ENCODE measurements at regions not wholly inside any gene's neighbourhood (a gene's known extent, or its start where the extent isn't known, plus 50 kb on each side); places are given as distances from the start of the nearest gene placed in this dataset.

- TF ChIP-seq ZNF843 (tag by site-specific recombination; IDR thresholded peaks at IDR 0.05) (no peak), GLI4 (tag by site-specific recombination; IDR thresholded peaks at IDR 0.05) (no peak), TRIM28 (IDR thresholded peaks at IDR 0.05; ENCODE audit: borderline replicate concordance, low read length) (no peak), ZNF37A (tag by site-specific recombination; IDR thresholded peaks at IDR 0.05) (no peak), ZNF621 (tag by site-specific recombination; IDR thresholded peaks at IDR 0.05) (no peak)
- TF ChIP-seq, protein P1, sequence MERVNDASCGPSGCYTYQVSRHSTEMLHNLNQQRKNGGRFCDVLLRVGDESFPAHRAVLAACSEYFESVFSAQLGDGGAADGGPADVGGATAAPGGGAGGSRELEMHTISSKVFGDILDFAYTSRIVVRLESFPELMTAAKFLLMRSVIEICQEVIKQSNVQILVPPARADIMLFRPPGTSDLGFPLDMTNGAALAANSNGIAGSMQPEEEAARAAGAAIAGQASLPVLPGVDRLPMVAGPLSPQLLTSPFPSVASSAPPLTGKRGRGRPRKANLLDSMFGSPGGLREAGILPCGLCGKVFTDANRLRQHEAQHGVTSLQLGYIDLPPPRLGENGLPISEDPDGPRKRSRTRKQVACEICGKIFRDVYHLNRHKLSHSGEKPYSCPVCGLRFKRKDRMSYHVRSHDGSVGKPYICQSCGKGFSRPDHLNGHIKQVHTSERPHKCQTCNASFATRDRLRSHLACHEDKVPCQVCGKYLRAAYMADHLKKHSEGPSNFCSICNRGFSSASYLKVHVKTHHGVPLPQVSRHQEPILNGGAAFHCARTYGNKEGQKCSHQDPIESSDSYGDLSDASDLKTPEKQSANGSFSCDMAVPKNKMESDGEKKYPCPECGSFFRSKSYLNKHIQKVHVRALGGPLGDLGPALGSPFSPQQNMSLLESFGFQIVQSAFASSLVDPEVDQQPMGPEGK (tag by site-specific recombination; IDR thresholded peaks at IDR 0.05): no peak
- TF ChIP-seq, protein P2, sequence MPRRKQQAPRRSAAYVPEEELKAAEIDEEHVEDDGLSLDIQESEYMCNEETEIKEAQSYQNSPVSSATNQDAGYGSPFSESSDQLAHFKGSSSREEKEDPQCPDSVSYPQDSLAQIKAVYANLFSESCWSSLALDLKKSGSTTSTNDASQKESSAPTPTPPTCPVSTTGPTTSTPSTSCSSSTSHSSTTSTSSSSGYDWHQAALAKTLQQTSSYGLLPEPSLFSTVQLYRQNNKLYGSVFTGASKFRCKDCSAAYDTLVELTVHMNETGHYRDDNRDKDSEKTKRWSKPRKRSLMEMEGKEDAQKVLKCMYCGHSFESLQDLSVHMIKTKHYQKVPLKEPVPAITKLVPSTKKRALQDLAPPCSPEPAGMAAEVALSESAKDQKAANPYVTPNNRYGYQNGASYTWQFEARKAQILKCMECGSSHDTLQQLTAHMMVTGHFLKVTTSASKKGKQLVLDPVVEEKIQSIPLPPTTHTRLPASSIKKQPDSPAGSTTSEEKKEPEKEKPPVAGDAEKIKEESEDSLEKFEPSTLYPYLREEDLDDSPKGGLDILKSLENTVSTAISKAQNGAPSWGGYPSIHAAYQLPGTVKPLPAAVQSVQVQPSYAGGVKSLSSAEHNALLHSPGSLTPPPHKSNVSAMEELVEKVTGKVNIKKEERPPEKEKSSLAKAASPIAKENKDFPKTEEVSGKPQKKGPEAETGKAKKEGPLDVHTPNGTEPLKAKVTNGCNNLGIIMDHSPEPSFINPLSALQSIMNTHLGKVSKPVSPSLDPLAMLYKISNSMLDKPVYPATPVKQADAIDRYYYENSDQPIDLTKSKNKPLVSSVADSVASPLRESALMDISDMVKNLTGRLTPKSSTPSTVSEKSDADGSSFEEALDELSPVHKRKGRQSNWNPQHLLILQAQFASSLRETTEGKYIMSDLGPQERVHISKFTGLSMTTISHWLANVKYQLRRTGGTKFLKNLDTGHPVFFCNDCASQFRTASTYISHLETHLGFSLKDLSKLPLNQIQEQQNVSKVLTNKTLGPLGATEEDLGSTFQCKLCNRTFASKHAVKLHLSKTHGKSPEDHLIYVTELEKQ (tag by site-specific recombination; IDR thresholded peaks at IDR 0.05; ENCODE audit: borderline replicate concordance): no peak
These were observed 173.8 kb upstream of the POC5 start for GRCh38 chr5:75891020-75891419.

DNA sequence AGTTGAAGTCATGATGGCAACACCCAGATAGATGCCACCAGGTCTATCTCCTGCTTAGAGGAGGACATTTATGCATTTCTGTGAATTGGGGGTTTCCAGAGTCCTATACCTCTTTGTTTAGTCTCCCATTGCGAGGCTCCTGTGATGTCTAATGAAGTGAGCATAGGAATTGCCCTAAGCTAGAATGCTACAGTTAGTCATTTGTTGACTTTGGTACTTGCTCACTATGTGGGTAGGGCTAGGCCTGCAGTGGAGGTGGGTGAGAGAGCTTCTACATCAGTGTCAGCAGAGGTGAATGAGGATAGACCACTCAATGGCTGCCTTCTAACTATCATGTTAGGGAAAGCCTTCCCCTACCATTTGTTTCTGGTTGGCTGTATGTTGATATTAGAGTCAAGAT, 173.3 kb upstream of the POC5 start:
- Histone ChIP-seq H3K36me3 (ENCODE audit: control insufficient read depth in 2 of 2, insufficient read depth in 1 of 2, low read length in 2 of 2) (no peaks in the 10 kb centered on the region), H3K27ac (ENCODE audit: extremely low read depth, low read depth, low read length) (no peak overlapping the region), H3K4me3 (ENCODE audit: low read depth, low read length) (no peak overlapping the region), H3K4me1 (ENCODE audit: control insufficient read depth, insufficient read depth, low read length) (no peaks in the 10 kb centered on the region), H3K9me3 (ENCODE audit: control insufficient read depth, insufficient read depth, low read depth, low read length) (no peaks in the 10 kb centered on the region)
- POLR2A ChIA-PET: no interaction called here
- TF ChIP-seq ZNF155 (tag by site-specific recombination; IDR thresholded peaks at IDR 0.05) (no peak), GLI2 (tag by site-specific recombination; IDR thresholded peaks at IDR 0.05; ENCODE audit: borderline replicate concordance, low read depth) (no peak), ZBTB17 (tag by site-specific recombination; IDR thresholded peaks at IDR 0.05) (no peak), ZNF416 (tag by site-specific recombination; IDR thresholded peaks at IDR 0.05) (no peak), ZBTB7A (tag by site-specific recombination; IDR thresholded peaks at IDR 0.05; ENCODE audit: low read depth) (no peak), ZNF596 (tag by site-specific recombination; IDR thresholded peaks at IDR 0.05) (no peak), ZNF112 (tag by site-specific recombination; IDR thresholded peaks at IDR 0.05) (no peak), ZFHX2 (tag by site-specific recombination; conservative IDR thresholded peaks at IDR 0.05) (no peak), ZNF138 (tag by site-specific recombination; IDR thresholded peaks at IDR 0.05; ENCODE audit: borderline replicate concordance) (no peak), ZBTB6 (tag by site-specific recombination; IDR thresholded peaks at IDR 0.05) (no peak), ZNF121 (tag by site-specific recombination; IDR thresholded peaks at IDR 0.05) (no peak), ZSCAN18 (tag by site-specific recombination; IDR thresholded peaks at IDR 0.05) (no peak), ZNF670 (tag by site-specific recombination; IDR thresholded peaks at IDR 0.05; ENCODE audit: low read depth) (no peak), ZXDB (tag by site-specific recombination; IDR thresholded peaks at IDR 0.05) (no peak), ZNF580 (tag by site-specific recombination; IDR thresholded peaks at IDR 0.05) (no peak)
- TF ChIP-seq, protein P1 (tag by site-specific recombination; IDR thresholded peaks at IDR 0.05): no peak
- TF ChIP-seq, protein P3, sequence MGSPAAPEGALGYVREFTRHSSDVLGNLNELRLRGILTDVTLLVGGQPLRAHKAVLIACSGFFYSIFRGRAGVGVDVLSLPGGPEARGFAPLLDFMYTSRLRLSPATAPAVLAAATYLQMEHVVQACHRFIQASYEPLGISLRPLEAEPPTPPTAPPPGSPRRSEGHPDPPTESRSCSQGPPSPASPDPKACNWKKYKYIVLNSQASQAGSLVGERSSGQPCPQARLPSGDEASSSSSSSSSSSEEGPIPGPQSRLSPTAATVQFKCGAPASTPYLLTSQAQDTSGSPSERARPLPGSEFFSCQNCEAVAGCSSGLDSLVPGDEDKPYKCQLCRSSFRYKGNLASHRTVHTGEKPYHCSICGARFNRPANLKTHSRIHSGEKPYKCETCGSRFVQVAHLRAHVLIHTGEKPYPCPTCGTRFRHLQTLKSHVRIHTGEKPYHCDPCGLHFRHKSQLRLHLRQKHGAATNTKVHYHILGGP (tag by site-specific recombination; IDR thresholded peaks at IDR 0.05): no peak
- CTCF ChIA-PET: no interaction called here

More at GRCh38 chr5:75891020-75891419, 173.8 kb upstream of the POC5 start:
- Histone ChIP-seq H3K9me3 (ENCODE audit: control insufficient read depth, insufficient read depth, low read depth, low read length) (no peaks in the 10 kb centered on the region), H3K4me3 (ENCODE audit: low read depth, low read length) (no peak overlapping the region), H3K36me3 (ENCODE audit: control insufficient read depth in 2 of 2, insufficient read depth in 1 of 2, low read length in 2 of 2) (no peaks in the 10 kb centered on the region), H3K4me1 (ENCODE audit: control insufficient read depth, insufficient read depth, low read length) (no peaks in the 10 kb centered on the region), H3K27ac (ENCODE audit: extremely low read depth, low read depth, low read length) (no peak overlapping the region)
- ChIA-PET POLR2A (no interaction called here), CTCF (no interaction called here)
